GM19193 (cell line): ENCODE measurements at regions not wholly inside any gene's neighbourhood (a gene's known extent, or its start where the extent isn't known, plus 50 kb on each side); places are given as distances from the start of the nearest gene placed in this dataset.

Experiments
- POLR2A ChIP-seq: IDR thresholded peaks from 4 replicates; pipeline ENCODE4 v1.6.1; 2011; ENCODE audit not compliant: insufficient read depth, insufficient read length; ENCODE audit errors: extremely low read depth

- TF ChIP-seq POLR2A = no peak
Observed at GRCh38 chr3:178078953-178079352, 457.3 kb upstream of the KCNMB2 start.

GRCh38 chr3:178079966-178080365, 456.3 kb upstream of the KCNMB2 start:
- no peak for TF ChIP-seq POLR2A

- TF ChIP-seq POLR2A = no peak
Observed at GRCh38 chr3:178082326-178082906, 453.8 kb upstream of the KCNMB2 start.

DNA sequence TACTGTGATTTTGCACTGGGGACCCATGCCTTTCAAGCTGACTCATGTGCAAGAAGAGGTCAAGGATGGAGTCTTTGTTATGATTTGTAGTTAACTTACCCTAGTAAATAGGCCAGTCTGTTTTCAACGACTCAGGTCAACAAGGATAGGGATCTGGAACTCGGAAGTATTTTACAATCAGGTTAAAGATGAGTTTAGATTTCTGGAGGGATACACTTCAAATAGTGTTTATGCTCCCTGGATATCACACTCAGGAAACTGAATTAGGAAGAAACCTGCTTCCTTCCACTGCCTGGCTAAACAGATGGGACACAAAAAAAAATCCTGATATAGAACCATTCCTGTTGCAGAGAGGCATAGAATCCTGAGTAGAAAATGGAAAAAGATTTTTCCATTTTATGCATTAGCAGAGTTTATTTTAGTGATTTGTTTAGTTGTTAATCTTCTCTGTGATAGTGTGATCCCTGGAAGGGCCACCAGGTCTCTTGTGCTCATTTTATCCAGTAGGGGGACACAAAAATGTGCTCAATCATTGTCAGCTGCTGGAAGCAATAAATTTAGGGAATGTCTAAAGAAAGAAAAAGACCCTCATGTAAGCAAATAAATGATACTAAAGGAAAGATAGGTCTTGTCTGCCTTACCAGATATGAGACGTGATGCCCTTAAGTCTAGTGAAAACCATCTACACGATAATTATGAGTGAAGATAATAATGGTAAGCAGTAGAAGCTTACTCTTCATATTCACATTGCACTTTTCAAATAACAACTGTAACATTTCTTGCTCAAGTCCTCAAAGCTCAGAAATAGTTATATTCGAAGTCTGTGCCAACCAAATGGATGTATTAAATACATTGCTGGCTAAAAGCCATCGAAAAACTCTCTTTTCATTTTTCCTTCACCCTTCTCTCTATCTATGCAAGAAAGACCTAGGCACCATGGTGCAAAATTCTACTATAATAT, 452.1 kb upstream of the KCNMB2 start:
- no peak for TF ChIP-seq POLR2A

- no peak for TF ChIP-seq POLR2A
Observed at GRCh38 chr3:178084938-178085816, 451.1 kb upstream of the KCNMB2 start.

DNA sequence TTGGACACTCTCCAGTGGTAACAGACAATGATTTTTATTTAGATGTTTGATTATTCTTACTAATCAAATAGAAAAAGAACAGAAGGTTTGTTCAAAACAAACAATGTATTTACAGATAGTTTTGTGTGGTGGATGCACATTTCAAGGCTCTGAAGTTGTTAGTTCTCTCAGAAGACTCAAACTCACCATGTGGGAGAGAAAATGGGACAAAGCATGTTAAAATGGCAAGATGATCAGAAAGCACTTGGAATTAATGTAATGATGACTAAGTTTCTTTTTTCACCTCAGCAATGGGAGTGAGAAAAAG, 450.5 kb upstream of the KCNMB2 start:
- no peak for TF ChIP-seq POLR2A

DNA sequence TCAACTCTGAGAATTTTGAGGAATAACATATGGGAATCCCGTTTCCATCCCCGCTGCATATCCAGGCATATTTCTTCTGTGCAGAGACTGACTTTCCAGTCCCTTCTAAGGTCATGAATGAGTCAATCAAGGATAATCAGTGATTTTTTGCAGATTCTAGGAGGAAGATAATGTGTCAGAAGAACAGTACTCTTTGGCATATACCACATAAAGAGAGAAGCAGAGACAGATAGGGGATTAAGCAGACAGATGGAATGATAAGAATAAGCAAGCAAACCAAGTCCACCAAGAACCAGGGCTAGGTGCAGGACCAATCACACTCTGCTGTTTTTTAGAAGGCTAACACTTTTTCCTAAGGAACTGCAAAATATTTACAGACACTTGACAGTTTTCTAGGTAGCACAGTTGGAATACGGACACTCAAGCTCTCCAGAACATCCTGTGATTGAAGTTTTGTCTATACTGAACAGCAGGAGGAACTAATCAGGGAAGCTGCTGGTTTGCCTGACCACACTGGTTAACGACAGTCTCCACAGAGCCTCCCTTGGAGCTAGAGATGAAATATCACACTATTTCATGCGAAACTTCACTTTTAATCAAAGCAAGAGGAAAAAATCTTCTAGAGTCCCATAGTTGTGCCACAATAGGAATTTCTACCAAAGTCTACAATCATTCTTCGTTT, 450.0 kb upstream of the KCNMB2 start:
- TF ChIP-seq POLR2A = no peak

GRCh38 chr3:178087376-178087775, 448.9 kb upstream of the KCNMB2 start:
- no peak for TF ChIP-seq POLR2A

DNA sequence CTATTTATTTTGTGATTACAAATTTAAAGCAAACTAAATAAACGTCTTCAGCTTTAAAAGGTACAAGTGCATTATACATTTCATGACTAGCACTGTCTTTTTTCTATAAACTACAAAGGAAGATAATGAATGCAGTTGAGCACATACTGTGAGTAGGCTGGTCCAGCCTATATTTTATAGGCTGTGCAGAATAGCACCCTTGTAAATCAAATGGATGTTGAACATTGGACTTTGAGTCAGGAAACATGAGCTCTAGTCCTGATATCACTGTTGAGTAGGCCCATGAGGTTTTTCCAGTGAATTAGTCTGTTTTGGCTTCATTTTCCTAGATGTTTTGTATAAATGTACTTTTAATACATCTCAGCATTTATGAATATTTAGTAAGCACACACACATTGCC, 447.3 kb upstream of the KCNMB2 start:
- no peak for TF ChIP-seq POLR2A

DNA sequence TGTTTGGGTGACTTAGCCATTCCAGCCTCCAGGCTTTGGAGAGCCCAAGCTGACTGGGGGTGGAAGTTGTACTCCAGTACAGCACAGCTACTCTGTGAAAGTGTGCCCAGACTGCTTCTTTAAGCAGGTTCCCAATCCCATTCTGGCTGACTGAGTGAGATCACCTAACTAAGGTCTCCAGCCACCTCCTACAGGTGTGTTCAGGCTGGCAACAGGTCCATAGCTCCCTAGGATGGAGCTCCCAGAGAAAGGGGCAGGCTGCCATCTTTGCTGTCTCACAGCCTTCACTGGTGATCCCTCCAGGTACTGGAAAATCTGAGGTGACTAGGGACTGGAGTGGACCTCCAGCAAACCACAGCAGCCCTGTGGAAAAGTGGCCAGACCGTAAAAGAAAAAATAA, 445.3 kb upstream of the KCNMB2 start:
- TF ChIP-seq POLR2A = no peak

DNA sequence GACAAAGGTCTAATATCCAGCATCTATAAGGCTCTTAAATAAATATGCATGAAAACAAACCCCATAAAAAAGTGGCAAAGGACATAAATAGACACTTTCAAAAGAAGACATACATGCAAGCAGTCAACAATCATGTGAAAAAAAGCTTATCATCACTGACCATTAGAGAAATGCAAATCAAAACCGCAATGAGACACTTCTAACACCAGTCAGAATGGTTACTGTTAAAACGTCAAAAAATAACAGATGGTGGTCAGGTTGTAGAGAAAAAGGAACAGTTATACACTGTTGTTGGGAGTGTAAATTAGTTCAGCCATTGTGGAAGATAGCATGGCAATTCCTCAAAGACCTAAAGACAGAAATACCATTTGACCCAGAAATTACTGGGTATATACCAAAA, 440.7 kb upstream of the KCNMB2 start:
- no peak for TF ChIP-seq POLR2A

- TF ChIP-seq POLR2A = no peak
Observed at GRCh38 chr3:178096955-178097354, 439.3 kb upstream of the KCNMB2 start.

GRCh38 chr3:178097576-178097975, 438.7 kb upstream of the KCNMB2 start:
- TF ChIP-seq POLR2A = no peak

DNA sequence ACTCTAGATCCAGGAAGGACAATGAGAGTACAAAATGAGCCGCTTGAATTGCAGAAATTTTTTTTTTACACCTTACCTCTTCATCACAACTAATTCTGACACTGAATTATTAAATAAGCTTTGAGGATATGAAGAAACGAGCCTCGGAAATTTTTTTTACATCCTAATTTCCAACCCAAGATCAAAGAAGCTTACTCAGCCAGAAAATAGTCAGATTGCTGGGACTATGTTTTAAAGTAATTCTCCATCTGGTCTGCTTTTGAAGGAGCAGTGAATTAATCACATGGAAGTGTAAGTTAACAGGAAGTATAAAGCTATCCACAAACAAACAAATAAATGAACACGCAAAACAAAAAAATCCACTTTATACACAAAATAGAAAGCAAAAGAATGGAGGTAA, 437.0 kb upstream of the KCNMB2 start:
- no peak for TF ChIP-seq POLR2A

DNA sequence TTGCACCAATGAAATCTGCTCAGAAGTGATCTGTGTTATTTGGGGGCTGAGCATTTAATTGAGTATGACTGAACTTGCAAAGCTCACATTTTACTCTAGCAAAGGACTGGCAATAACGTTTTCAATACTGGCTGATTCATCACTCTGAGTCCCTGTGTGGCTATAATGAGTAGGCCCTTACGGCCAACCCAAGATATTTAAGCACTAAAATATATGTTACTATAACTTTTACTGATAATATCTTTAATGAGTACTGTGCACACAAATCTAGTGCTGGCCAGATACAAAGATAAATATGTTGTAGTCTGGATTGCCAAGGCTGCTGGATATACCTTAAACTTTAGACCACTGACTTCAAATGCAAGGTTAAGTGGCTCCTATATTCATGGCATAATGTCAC, 436.4 kb upstream of the KCNMB2 start:
- no peak for TF ChIP-seq POLR2A

DNA sequence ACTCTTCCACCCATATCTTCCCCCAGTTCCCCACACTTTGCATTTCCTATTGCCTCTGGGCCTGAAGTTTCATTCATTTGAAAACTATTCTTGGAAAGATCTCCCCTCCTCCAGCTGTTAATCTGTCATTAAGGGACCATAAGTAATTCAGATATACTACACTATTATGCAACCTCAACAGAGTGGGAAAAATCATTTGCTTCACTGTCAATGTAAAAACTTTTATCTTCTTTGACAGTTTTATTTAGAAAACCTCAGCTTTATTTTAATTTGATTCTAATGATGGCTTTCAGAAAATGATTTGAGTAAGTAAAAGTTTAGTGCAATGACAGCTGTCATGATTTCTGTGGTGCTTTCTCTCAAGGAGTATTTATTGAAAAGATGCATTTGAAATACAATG, 435.3 kb upstream of the KCNMB2 start:
- TF ChIP-seq POLR2A = no peak

- no peak for TF ChIP-seq POLR2A
Observed at GRCh38 chr3:178103140-178103539, 433.1 kb upstream of the KCNMB2 start.
